HL-60 (cell line): ENCODE measurements at regions not wholly inside any gene's neighbourhood (a gene's known extent, or its start where the extent isn't known, plus 50 kb on each side); places are given as distances from the start of the nearest gene placed in this dataset.

ENCODE experiments used
- DNase-seq, 2 experiments: peaks; one replicate each; pipeline ENCODE4 v3.0.0-alpha.2; 2010 to 2020; ENCODE audit warnings: low read depth in 1 of 2, low spot score in 1 of 2
- H3K27ac ChIP-seq: fragments of 250-450 bp; sonication (Bioruptor Pico); replicated peaks from 2 replicates; pipeline ENCODE4 v1.5.1; 2020; ENCODE audit warnings: mild to moderate bottlenecking, moderate library complexity
- H3K27me3 ChIP-seq: fragments of 250-450 bp; sonication (Bioruptor Pico); 2 replicates; pipeline ENCODE4 v1.5.1; 2021; ENCODE audit warnings: mild to moderate bottlenecking, moderate library complexity; ENCODE audit not compliant: insufficient read depth, poor library complexity, severe bottlenecking
- H3K4me3 ChIP-seq: replicated peaks from 2 replicates; pipeline ENCODE4 v1.5.1; 2011; ENCODE audit warnings: mild to moderate bottlenecking, control low read depth, low read length; ENCODE audit not compliant: insufficient read depth
- GABPA ChIP-seq: IDR thresholded peaks from 2 replicates; pipeline ENCODE4 v1.6.1; 2012; ENCODE audit warnings: low read depth
- POLR2AphosphoS5 ChIP-seq: IDR thresholded peaks from 2 replicates; pipeline ENCODE4 v1.6.1; 2012; ENCODE audit warnings: low read depth
- SPI1 ChIP-seq: IDR thresholded peaks from 2 replicates; pipeline ENCODE4 v1.6.1; 2012; ENCODE audit warnings: low read depth, mild to moderate bottlenecking, borderline replicate concordance
- TF ChIP-seq, protein P1 (sequence below): IDR thresholded peaks from one replicate; pipeline ENCODE4 v1.5.1; 2011; ENCODE audit warnings: low read length, control low read depth, inconsistent platforms; ENCODE audit not compliant: insufficient read depth
- TF ChIP-seq, protein P2 (sequence below): IDR thresholded peaks from 2 replicates; pipeline ENCODE4 v1.6.1; 2012; ENCODE audit warnings: low read depth; ENCODE audit not compliant: insufficient replicate concordance

DNA sequence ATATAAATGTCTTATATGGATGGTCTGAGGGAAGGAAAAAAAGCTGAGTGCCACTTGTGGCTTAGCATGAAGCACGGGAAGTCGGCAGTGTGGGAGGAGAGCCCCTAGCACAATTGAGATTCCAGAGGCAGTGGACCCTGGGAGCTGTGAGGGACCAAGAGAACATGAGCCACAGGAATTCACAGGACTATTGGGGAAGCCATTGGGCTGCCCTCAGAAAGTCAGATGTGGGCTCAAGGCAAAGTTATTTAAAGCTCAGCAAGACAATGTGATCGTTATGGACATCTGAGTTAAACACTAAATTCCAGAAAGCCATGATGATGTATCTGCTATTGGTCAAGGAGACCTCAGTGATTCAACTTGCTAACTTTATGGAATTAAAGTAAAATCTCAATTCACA, 380.8 kb upstream of the IL12A start:
- Histone ChIP-seq H3K27me3 (no peaks in the 10 kb centered on the region), H3K4me3 (no peak overlapping the region), H3K27ac (no peak overlapping the region)
- no peak for DNase-seq
- TF ChIP-seq, protein P1, sequence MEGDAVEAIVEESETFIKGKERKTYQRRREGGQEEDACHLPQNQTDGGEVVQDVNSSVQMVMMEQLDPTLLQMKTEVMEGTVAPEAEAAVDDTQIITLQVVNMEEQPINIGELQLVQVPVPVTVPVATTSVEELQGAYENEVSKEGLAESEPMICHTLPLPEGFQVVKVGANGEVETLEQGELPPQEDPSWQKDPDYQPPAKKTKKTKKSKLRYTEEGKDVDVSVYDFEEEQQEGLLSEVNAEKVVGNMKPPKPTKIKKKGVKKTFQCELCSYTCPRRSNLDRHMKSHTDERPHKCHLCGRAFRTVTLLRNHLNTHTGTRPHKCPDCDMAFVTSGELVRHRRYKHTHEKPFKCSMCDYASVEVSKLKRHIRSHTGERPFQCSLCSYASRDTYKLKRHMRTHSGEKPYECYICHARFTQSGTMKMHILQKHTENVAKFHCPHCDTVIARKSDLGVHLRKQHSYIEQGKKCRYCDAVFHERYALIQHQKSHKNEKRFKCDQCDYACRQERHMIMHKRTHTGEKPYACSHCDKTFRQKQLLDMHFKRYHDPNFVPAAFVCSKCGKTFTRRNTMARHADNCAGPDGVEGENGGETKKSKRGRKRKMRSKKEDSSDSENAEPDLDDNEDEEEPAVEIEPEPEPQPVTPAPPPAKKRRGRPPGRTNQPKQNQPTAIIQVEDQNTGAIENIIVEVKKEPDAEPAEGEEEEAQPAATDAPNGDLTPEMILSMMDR = no peak
- TF ChIP-seq, protein P2, sequence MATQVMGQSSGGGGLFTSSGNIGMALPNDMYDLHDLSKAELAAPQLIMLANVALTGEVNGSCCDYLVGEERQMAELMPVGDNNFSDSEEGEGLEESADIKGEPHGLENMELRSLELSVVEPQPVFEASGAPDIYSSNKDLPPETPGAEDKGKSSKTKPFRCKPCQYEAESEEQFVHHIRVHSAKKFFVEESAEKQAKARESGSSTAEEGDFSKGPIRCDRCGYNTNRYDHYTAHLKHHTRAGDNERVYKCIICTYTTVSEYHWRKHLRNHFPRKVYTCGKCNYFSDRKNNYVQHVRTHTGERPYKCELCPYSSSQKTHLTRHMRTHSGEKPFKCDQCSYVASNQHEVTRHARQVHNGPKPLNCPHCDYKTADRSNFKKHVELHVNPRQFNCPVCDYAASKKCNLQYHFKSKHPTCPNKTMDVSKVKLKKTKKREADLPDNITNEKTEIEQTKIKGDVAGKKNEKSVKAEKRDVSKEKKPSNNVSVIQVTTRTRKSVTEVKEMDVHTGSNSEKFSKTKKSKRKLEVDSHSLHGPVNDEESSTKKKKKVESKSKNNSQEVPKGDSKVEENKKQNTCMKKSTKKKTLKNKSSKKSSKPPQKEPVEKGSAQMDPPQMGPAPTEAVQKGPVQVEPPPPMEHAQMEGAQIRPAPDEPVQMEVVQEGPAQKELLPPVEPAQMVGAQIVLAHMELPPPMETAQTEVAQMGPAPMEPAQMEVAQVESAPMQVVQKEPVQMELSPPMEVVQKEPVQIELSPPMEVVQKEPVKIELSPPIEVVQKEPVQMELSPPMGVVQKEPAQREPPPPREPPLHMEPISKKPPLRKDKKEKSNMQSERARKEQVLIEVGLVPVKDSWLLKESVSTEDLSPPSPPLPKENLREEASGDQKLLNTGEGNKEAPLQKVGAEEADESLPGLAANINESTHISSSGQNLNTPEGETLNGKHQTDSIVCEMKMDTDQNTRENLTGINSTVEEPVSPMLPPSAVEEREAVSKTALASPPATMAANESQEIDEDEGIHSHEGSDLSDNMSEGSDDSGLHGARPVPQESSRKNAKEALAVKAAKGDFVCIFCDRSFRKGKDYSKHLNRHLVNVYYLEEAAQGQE = no peak
- TF ChIP-seq GABPA (no peak), POLR2AphosphoS5 (no peak), SPI1 (no peak)

DNA sequence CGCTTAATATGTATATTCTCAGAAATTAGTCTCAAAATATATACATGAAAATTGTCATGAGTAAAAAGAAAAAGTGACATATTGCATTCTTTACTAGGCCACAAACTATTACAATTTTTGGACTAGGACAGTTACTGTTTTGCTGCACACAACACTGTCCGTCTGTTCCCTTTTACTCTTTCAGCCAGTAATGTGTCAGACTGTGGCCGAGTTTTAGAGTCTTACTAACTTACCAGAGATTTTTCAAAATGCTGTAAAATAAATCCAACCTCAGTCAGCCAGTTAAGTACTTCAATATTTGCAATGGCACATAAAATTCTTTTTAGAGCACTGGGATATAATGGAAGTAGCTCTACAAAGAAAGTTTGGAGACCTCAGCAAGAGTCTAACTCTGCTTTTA, 380.3 kb upstream of the IL12A start:
- Histone ChIP-seq H3K27me3 (no peaks in the 10 kb centered on the region), H3K4me3 (no peak overlapping the region), H3K27ac (no peak overlapping the region)
- TF ChIP-seq, protein P1 = no peak
- TF ChIP-seq POLR2AphosphoS5 (no peak), GABPA (no peak), SPI1 (no peak)
- TF ChIP-seq, protein P2 = no peak
- DNase-seq = no peak

DNA sequence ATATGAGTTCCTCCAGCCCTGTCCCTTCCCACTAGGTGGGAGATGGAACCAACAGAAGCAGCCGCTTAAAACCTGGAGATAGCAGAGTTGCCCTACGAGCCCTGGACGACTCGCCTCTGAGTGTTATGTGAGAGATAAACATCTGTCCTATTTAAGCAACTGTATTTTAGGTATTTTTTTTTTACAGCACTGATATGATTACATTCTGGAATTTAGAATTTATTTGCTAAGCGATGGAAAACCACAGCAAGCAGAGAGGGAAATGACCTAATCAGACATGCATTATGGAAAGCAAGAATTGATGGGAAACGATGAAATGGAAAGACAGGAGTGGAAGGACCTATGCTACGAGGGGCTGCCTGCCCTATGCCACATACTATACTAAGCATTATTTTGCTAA, 379.0 kb upstream of the IL12A start:
- Histone ChIP-seq H3K27ac (no peak overlapping the region), H3K27me3 (no peaks in the 10 kb centered on the region), H3K4me3 (no peak overlapping the region)
- no peak for DNase-seq
- TF ChIP-seq, protein P1 = no peak
- TF ChIP-seq GABPA (no peak), POLR2AphosphoS5 (no peak)

DNA sequence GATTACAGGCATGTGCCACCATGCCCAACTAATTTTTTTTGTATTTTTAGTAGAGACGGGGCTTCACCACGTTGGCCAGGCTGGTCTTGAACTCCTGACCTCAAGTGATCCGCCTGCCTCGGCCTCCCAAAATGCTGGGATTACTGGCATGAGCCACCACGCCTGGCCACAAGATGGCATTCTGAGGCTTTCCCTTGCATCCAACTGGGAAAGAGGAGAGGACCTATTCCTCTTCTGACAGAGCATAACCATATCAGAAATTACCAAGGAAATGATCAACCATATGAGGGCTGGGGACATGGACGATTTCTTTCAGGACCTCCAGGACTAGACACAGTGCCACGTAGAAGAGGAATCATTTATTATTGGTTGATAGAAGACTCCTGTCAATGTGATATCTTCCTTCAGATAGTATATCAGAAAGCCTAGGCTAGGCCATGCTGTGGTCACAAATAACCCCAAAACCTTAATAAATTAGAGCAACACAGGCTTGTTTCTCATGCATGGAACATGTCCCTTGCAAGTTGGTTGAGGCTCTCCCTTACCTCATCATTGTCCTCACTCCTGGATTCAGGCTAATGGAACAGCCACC, 372.3 kb upstream of the IL12A start:
- no peak for DNase-seq
- Histone ChIP-seq H3K27me3 (no peaks in the 10 kb centered on the region), H3K27ac (no peak overlapping the region), H3K4me3 (no peak overlapping the region)
- TF ChIP-seq SPI1 (no peak), GABPA (no peak), POLR2AphosphoS5 (no peak)
- TF ChIP-seq, protein P1 = no peak
- TF ChIP-seq, protein P2 = no peak
